HG03175 (cell line): ENCODE measurements at regions not wholly inside any gene's neighbourhood (a gene's known extent, or its start where the extent isn't known, plus 50 kb on each side); places are given as distances from the start of the nearest gene placed in this dataset.

ENCODE experiments used
- ATAC-seq: cut with Tn5 transposase; IDR thresholded peaks from one replicate; pipeline ENCODE4 v1.9.1; 2021; ENCODE audit warnings: mild to moderate bottlenecking, moderate library complexity; ENCODE audit not compliant: unreplicated experiment

GRCh38 chr2:136377423-136378382 lies 259.8 kb upstream of the CXCR4 start:
- no peak for ATAC-seq

- ATAC-seq = no peak
These were observed 258.9 kb upstream of the CXCR4 start for GRCh38 chr2:136376798-136377211.

GRCh38 chr2:136376211-136376610 lies 258.3 kb upstream of the CXCR4 start:
- ATAC-seq = no peak

- ATAC-seq = peak; percentile 53
These were observed 257.3 kb upstream of the CXCR4 start for GRCh38 chr2:136375017-136375901.

- ATAC-seq = no peak
These were observed 255.9 kb upstream of the CXCR4 start for GRCh38 chr2:136373841-136374240.

- ATAC-seq = no peak
These were observed 255.1 kb upstream of the CXCR4 start for GRCh38 chr2:136373029-136373428.

GRCh38 chr2:136363900-136364299 lies 246.0 kb upstream of the CXCR4 start:
- ATAC-seq = no peak

- ATAC-seq = no peak
These were observed 245.5 kb upstream of the CXCR4 start for GRCh38 chr2:136363470-136363869.

GRCh38 chr2:136362676-136363390 lies 244.9 kb upstream of the CXCR4 start:
- ATAC-seq = peak; percentile 98

- no peak for ATAC-seq
These were observed 243.6 kb upstream of the CXCR4 start for GRCh38 chr2:136361521-136361920.

GRCh38 chr2:136360790-136361189 lies 242.8 kb upstream of the CXCR4 start:
- no peak for ATAC-seq

- no peak for ATAC-seq
These were observed 241.4 kb upstream of the CXCR4 start for GRCh38 chr2:136359121-136359965.

GRCh38 chr2:136358576-136358975 lies 240.6 kb upstream of the CXCR4 start:
- ATAC-seq = no peak

GRCh38 chr2:136357007-136357380 lies 239.0 kb upstream of the CXCR4 start:
- ATAC-seq = no peak

- ATAC-seq = no peak
These were observed 238.4 kb upstream of the CXCR4 start for GRCh38 chr2:136356125-136357006.

- no peak for ATAC-seq
These were observed 233.7 kb upstream of the CXCR4 start for GRCh38 chr2:136351684-136352083.

- no peak for ATAC-seq
These were observed 230.0 kb upstream of the CXCR4 start for GRCh38 chr2:136347981-136348380.

GRCh38 chr2:136344339-136344738 lies 226.4 kb upstream of the CXCR4 start:
- ATAC-seq = no peak

GRCh38 chr2:136342138-136342537 lies 224.2 kb upstream of the CXCR4 start:
- no peak for ATAC-seq
